Bronchial epithelial cell (primary cell): ENCODE measurements at regions not wholly inside any gene's neighbourhood (a gene's known extent, or its start where the extent isn't known, plus 50 kb on each side); places are given as distances from the start of the nearest gene placed in this dataset.

ENCODE experiments used
- DNase-seq: peaks from one replicate; pipeline ENCODE4 v3.0.0-alpha.2; 2010; ENCODE audit warnings: low read depth
- FAIRE-seq: peaks from 2 replicates; lab custom pipeline; 2011; peaks lifted over from hg19 to GRCh38; lab: Jason Lieb, UNC
- H3K27me3 ChIP-seq: 2 replicates; pipeline ENCODE4 v1.5.1; 2011; ENCODE audit warnings: low read length; ENCODE audit not compliant: control insufficient read depth, insufficient read depth
- H3K36me3 ChIP-seq: 2 replicates; pipeline ENCODE4 v1.5.1; 2011; ENCODE audit warnings: low read length; ENCODE audit not compliant: control insufficient read depth, insufficient read depth
- H3K4me3 ChIP-seq: 2 replicates; pipeline ENCODE4 v1.5.1; 2011; ENCODE audit warnings: mild to moderate bottlenecking, low read depth, low read length, control low read depth
- CTCF ChIP-seq: IDR thresholded peaks from 2 replicates; pipeline ENCODE4 v1.5.1; 2011; ENCODE audit warnings: mild to moderate bottlenecking, moderate library complexity, low read length, control low read depth, inconsistent platforms; ENCODE audit not compliant: insufficient read depth, severe bottlenecking

GRCh38 chr15:38702178-38702912 lies 137.7 kb upstream of the RASGRP1 start:
- DNase-seq (peak; percentile 80), FAIRE-seq (no peak)
- no peak for TF ChIP-seq CTCF
- no peaks in the 10 kb centered on the region for H3K36me3 ChIP-seq
- H3K27me3 ChIP-seq: no peaks in the 10 kb centered on the region
- no peak overlapping the region for H3K4me3 ChIP-seq

GRCh38 chr15:38705436-38706219 lies 141.0 kb upstream of the RASGRP1 start:
- Histone ChIP-seq H3K27me3 (no peaks in the 10 kb centered on the region), H3K4me3 (no peak overlapping the region), H3K36me3 (no peaks in the 10 kb centered on the region)
- TF ChIP-seq CTCF: no peak
- DNase-seq: peak; percentile 35
- no peak for FAIRE-seq

GRCh38 chr15:38706956-38707355 lies 142.3 kb upstream of the RASGRP1 start:
- FAIRE-seq (no peak), DNase-seq (peak; percentile 72)
- H3K36me3 ChIP-seq: no peaks in the 10 kb centered on the region
- no peak for TF ChIP-seq CTCF
- no peaks in the 10 kb centered on the region for H3K27me3 ChIP-seq
- no peak overlapping the region for H3K4me3 ChIP-seq

GRCh38 chr15:38707802-38708671 lies 143.4 kb upstream of the RASGRP1 start:
- no peaks in the 10 kb centered on the region for H3K36me3 ChIP-seq
- DNase-seq: peak; percentile 61
- FAIRE-seq: no peak
- H3K4me3 ChIP-seq: no peak overlapping the region
- H3K27me3 ChIP-seq: no peaks in the 10 kb centered on the region
- TF ChIP-seq CTCF: peak; percentile 73

GRCh38 chr15:38708672-38709180 lies 144.1 kb upstream of the RASGRP1 start:
- Histone ChIP-seq H3K4me3 (no peak overlapping the region), H3K36me3 (no peaks in the 10 kb centered on the region), H3K27me3 (no peaks in the 10 kb centered on the region)
- FAIRE-seq: peak; percentile 52
- no peak for TF ChIP-seq CTCF
- DNase-seq: no peak
